Activated CD8-positive, alpha-beta memory T cell treated with anti-CD3 and anti-CD28 coated beads for 1 hour (primary cell): ENCODE measurements at regions not wholly inside any gene's neighbourhood (a gene's known extent, or its start where the extent isn't known, plus 50 kb on each side); places are given as distances from the start of the nearest gene placed in this dataset.

Experiments used
- DNase-seq, 2 donors: peaks; one replicate each; pipeline ENCODE4 v3.0.0-alpha.2; 2020; ENCODE audit warnings: low read depth in 1 of 2; ENCODE audit errors: extremely low read depth in 1 of 2

GRCh38 chr4:100130964-100131363, 59.3 kb downstream of the DDIT4L start:
- DNase-seq = no peak

DNA sequence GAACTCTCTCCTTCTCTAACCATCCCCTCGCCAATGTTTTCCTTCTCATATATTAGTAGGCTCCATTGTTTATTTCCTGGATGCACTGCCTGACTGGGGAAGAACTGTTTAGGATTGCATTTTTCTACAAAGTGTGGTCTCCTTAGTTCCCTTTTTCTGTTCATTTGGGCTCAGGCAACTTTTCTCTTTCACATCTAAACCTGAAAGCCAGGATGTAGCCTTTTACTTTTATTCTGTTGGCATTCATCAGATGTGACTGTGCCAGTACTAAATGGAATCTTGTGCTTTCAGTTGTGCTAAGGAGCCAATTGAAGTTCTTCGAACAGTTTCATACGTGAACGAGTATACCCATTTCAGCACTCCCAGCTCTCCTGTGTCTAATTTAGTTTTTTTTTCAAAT, 59.8 kb downstream of the DDIT4L start:
- DNase-seq = no peak

GRCh38 chr4:100129774-100130173, 60.5 kb downstream of the DDIT4L start:
- DNase-seq = no peak

DNA sequence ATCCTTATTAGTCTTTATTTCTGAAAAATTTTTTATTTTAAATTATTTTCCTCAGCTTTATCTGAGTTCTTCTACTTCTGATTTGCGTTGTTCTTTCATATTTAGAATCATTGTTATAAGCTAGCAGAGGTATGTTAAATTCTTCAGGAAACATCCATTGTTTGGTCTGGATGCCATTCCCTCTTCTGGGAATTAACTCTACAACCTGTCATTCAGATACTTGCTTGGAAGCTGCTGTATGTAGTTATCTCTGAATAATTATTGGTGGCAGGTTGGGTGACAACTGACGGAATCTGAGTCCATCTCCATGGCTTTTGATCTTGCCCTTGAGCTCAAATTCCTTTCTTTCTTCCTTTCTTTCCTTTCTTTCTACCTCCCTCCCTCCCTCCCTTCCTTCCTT, 61.9 kb downstream of the DDIT4L start:
- no peak for DNase-seq

- no peak for DNase-seq
Measured at GRCh38 chr4:100124715-100125114, 65.6 kb downstream of the DDIT4L start.

DNA sequence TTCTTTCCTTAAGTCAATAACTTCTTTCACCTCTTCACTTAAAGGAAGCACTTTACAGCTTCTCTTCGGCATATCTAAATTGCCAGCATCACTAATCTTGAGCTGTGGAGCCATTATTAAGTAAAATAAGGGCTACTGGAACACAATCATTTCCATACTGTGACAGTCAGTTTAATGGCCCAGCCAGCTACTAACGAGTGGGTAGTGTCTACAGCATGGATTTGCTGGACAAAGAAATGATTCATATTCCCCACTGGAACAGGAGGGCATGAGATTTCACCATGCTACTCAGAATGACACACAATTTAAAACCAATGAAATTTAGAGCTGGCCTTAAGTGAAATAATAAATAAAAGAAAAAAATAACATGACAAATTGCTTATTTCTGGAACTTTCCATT, 72.1 kb downstream of the DDIT4L start:
- no peak for DNase-seq

DNA sequence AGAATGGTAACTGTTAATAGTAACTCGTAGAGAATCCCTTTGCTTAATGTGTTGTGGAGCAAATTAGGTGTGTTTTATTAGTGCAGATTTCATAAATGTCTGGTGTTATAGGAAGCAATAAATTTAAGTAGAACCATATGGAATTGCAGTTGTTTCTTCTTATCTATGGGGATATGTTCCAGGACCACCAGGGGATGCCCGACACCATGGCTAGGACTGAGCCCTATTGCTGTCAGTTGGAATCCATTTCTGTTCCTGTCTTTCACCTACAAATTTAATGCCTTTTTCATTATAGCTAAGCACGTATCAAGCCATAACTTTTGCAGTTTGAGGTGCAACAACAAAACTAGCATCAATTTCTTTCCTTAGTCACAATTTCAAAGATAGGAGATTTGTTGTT, 72.5 kb downstream of the DDIT4L start:
- DNase-seq = no peak

- DNase-seq = no peak
Measured at GRCh38 chr4:100114909-100115308, 75.4 kb downstream of the DDIT4L start.

GRCh38 chr4:100113732-100114131, 76.5 kb downstream of the DDIT4L start:
- DNase-seq = no peak

GRCh38 chr4:100113096-100113495, 77.2 kb downstream of the DDIT4L start:
- no peak for DNase-seq

DNA sequence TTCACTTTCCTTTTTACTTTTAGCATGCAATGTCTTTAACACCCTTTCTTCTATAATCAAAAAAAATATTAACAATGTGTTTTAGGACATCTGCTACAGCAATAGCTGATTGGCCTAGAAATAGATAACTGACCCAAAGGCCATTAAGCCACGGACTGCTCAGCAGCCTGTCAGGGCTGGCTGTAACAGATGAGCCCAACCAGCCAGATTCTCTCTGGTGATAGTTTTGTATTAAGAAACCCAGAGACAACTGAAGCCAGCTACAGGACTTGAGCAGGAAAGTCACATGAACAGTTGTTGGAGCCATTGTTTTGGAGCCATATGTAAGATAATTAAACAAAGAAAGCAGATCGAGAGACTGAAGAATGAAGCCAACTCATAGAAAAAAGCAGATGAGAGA, 80.3 kb downstream of the DDIT4L start:
- DNase-seq = no peak

DNA sequence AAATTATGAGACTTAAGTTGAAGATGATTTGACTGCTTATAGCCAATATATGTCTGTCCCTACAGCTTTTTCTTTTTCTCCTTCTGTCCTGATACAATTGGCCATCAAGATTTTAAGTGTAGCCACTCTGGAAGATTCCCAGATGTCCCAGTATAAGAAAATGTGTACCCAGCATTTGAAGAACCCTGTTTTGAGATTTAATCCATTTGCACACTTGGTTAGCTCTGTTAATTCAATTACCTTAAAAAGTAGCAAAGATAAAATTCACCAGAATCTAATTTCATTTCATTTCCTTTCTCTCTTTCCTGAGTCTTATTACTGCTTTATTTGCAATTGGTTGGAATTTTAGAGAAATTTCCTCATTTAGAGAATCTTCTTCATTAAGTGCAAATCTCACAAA, 81.4 kb downstream of the DDIT4L start:
- no peak for DNase-seq

GRCh38 chr4:100106982-100107381, 83.3 kb downstream of the DDIT4L start:
- no peak for DNase-seq

DNA sequence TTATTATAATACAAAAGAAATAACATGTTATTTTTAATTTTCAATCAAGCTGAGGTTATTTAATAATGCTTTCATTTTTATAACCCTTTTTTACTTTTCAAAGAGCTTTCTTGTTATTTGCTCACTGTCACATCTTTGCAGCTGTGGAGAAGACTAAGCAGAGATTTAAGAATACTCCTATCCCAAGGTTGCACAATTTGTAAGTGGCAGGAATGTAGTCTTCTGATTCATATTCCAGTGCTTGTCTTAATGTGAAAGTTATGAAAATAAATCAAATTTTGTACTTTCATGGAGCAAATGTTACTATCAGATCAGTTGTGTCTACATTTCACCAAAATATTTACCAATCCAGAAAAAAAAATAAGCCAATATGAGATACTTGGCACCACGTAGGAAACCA, 86.6 kb downstream of the DDIT4L start:
- no peak for DNase-seq

- no peak for DNase-seq
Measured at GRCh38 chr4:100100985-100101384, 89.3 kb downstream of the DDIT4L start.

DNA sequence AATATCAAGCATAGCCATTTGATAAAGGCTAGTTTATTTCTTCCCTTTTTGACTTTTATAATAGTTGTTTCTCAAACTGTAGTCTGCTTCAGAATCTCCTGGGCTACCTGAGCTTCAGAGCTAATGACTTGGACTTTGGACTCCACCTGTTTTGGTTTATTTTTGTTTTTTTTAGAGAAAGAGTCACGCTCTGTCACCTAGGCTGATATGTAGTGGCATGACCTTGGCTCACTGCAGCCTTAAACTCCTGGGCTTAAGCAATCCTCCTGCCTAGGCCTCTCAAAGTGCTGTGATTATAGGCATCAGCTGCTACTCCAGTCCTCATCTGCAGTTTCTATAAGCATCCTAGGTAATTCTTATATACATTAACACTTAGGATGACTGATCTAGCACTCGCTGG, 90.5 kb downstream of the DDIT4L start:
- DNase-seq = no peak

GRCh38 chr4:100098681-100099080, 91.6 kb downstream of the DDIT4L start:
- no peak for DNase-seq

DNA sequence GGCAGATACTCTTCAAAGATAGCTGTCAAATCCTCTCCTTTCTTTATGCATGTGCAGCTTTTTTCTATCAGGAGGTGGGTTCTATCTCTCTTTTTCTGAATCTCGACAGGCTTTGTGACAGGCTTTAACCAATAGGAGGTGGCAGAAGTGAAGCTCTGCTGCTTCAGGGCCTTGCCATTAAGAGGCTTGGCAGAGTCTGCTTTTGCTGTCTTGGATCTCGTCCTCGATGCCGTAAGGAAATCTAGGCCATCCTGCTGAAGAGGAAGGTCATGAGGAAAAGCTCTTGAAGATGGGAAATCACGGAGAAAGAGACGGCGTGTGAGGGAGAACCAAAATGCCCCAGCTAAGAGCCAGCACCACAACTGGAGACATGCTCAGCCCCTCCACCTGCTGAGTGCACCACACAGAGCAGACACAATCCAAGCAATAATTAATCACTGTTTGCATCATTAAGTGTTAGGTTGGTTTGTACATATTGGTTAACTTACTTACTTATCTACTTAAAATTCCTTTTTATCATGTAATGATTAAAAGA, 92.2 kb downstream of the DDIT4L start:
- DNase-seq = no peak

- DNase-seq = peak in 1 of 2 donors; percentile 21
Measured at GRCh38 chr4:100095729-100096595, 94.3 kb downstream of the DDIT4L start.

DNA sequence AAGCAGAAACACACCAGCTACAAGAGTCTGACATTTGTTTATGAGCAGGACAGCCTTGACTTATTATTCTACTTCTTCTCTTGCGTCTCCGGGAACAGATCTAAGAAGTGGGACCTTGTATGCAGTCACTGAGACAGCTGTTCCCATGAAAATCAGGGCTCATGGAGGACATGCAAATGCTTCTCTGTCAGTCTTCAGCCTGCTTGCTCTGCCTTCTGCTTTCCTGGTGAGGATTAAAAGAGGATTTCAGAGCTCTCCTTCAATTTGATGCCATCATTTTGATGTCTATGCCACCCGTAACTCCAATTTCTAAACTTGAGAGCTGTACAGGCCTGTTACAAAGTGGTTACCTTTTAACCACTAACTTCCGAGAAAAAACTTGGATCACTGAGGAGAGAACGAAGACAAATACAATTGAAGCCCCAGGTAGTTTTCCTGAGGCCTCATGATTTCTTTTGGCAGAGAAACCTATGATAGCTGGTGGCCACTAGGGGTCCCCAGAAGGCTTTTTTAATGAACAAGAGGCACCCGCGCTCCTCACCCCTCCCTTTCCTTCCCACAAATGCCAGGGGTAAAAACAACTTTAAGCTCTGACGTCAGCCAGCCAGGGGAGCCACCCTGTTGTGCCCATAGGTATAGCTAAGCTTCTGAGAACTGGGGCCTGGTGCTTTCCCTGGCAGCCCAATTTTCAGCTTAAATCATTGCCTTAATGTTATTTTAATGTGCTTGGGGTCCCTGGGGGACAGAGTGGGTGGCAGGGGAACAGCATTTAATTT, 97.0 kb downstream of the DDIT4L start:
- peak; percentile 68 to 74 for DNase-seq

GRCh38 chr4:100087743-100088142, 102.5 kb downstream of the DDIT4L start:
- DNase-seq = no peak
